ENCODE measurements at regions not wholly inside any gene's neighbourhood (a gene's known extent, or its start where the extent isn't known, plus 50 kb on each side); places are given as distances from the start of the nearest gene placed in this dataset.

DNA sequence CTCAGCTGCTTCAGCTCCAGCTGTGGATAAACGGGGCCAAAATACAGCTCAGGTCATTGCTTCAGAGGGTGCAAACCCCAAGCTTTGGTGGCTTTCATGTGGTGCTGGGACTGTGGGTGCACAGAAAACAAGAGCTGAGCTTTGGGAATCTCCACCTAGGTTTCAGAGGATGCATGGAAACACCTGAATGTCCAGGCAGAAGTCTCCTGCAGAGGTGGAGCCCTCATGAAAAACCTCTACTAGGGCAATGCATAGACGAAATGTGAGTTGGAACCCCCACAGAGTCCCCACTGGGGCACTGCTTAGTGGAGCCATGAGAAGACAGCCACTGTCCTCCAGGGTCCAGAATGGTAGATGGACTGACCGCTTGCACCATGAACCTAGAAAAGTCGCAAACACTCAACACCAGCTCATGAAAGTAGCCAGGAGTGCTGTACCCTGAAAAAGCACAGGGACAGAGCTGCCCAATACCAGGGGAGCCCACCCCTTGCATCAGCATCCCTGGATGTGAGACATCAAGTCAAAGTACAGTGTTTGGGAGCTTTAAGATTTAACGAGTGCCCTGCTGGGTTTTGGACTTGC is 147.9 kb upstream of the SOX11 start:
- Histone ChIP-seq H3K27ac (no peak overlapping the region), H3K9me3 (peaks cover 38% of the 10 kb centered on the region), H3K4me1 (no peaks in the 10 kb centered on the region), H3K9ac (no peak overlapping the region), H4K20me1 (no peaks in the 10 kb centered on the region), H3K36me3 (0 out of 2 replicates have a peak, but pooled peaks cover 6% of the 10 kb centered on the region), H3K4me3 (no peak overlapping the region), H3K27me3 (no peaks in the 10 kb centered on the region), H3K4me2 (no peak overlapping the region)
- no peak for TF ChIP-seq Cebpa-rat (IDR thresholded peaks at IDR 0.05)

DNA sequence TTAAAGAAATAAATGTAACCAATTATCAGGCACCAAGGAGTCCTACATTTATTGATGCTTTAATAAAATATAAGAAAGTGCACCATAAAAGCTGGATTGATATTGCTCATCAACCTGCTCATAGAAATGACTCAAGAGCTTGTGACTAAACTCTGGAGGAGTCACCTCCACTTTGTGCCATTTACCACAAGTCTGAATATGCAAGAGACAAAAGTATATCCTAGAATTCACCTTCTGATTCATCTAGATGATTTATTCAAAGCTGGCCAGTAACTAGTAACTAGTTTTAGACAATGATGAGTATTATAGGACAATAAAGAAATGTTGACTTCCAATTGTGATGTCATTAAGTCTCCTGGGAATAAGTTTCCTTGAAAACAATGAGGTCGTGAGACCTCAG is 146.0 kb upstream of the SOX11 start:
- Histone ChIP-seq H3K9me3 (peaks cover 38% of the 10 kb centered on the region), H4K20me1 (no peaks in the 10 kb centered on the region), H3K4me2 (no peak overlapping the region), H3K27ac (no peak overlapping the region), H3K4me3 (no peak overlapping the region), H3K36me3 (0 out of 2 replicates have a peak, but pooled peaks cover 6% of the 10 kb centered on the region), H3K9ac (no peak overlapping the region), H3K27me3 (no peaks in the 10 kb centered on the region), H3K4me1 (no peaks in the 10 kb centered on the region)
- TF ChIP-seq Cebpa-rat (IDR thresholded peaks at IDR 0.05): no peak

DNA sequence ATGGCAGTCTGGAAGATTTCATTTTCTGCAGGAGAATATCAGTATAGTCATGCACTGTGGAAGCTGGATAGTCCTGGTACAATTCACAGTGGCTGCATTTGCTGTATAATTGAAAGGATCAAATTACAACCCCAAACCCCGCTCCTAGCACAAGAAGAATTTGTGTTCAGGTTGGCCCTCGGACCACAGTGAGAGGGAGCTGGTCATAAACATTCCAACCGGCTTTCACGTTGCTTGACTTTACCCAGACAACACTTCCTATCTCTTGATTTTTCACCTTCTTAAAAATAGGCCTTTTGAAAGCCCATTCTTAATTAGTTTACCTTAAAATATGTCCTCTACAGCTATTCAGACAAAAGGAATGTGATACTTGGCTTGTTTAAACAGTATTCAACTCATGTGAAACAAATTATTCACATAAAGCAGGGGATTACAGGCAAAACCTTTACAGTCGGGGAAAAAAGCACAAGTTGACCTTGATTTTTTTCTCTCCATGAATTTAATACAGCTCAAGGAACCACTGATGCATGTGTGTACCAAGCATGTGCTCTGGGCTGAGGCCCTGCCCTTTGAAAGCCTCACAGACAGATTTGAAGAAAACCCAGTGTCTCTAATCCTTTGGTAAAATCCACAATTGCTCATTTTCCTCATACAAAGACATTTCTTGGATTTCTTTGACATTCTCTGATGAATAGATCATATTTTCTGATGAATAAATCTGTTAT is 143.0 kb upstream of the SOX11 start:
- no peak for TF ChIP-seq Cebpa-rat (IDR thresholded peaks at IDR 0.05)
- H3K4me3 ChIP-seq: no peak overlapping the region
- H3K4me1 ChIP-seq: no peaks in the 10 kb centered on the region
- H3K4me2 ChIP-seq: no peak overlapping the region
- H3K36me3 ChIP-seq: 0 out of 2 replicates have a peak, but pooled peaks cover 2% of the 10 kb centered on the region
- no peak overlapping the region for H3K27ac ChIP-seq
- no peaks in the 10 kb centered on the region for H3K27me3 ChIP-seq
- H3K9ac ChIP-seq: no peak overlapping the region
- H4K20me1 ChIP-seq: no peaks in the 10 kb centered on the region
- peaks cover 21% of the 10 kb centered on the region for H3K9me3 ChIP-seq

GRCh38 chr2:5549771-5550170 is 142.4 kb upstream of the SOX11 start:
- peaks cover 14% of the 10 kb centered on the region for H3K9me3 ChIP-seq
- H3K36me3 ChIP-seq: no peaks in the 10 kb centered on the region
- H3K4me3 ChIP-seq: no peak overlapping the region
- H3K4me1 ChIP-seq: no peaks in the 10 kb centered on the region
- TF ChIP-seq Cebpa-rat (IDR thresholded peaks at IDR 0.05): no peak
- no peak overlapping the region for H3K4me2 ChIP-seq
- H4K20me1 ChIP-seq: no peaks in the 10 kb centered on the region
- H3K9ac ChIP-seq: no peak overlapping the region
- H3K27me3 ChIP-seq: no peaks in the 10 kb centered on the region
- no peak overlapping the region for H3K27ac ChIP-seq

GRCh38 chr2:5555636-5556035 is 136.5 kb upstream of the SOX11 start:
- H3K4me2 ChIP-seq: no peak overlapping the region
- TF ChIP-seq Cebpa-rat (IDR thresholded peaks at IDR 0.05): no peak
- no peaks in the 10 kb centered on the region for H3K27me3 ChIP-seq
- H3K4me1 ChIP-seq: no peaks in the 10 kb centered on the region
- H3K36me3 ChIP-seq: no peaks in the 10 kb centered on the region
- H3K9ac ChIP-seq: no peak overlapping the region
- no peak overlapping the region for H3K4me3 ChIP-seq
- H3K27ac ChIP-seq: no peak overlapping the region
- H4K20me1 ChIP-seq: no peaks in the 10 kb centered on the region
- 0 out of 2 replicates have a peak, but pooled peaks cover 9% of the 10 kb centered on the region for H3K9me3 ChIP-seq

DNA sequence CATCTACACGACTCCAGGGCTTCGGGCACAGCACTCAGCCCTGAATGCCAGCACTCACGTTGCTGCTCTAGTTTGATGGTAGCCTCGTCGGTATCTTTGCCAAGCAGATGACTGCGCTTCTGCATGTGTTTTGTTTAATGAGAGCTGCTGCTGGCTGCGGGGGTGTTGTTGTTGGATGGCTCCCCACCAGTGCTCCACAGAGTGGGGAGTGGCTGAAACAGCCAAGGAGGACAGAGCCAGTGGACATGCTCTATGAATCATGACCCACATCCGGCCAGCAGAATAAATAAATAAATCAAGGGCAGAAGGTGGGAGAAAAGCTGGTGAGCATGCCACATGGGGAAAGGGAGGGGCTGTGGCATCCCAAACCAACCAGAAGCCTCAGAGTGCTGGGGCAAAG is 131.2 kb upstream of the SOX11 start:
- no peak overlapping the region for H3K4me3 ChIP-seq
- H3K9me3 ChIP-seq: 0 out of 2 replicates have a peak, but pooled peaks cover 9% of the 10 kb centered on the region
- H3K4me2 ChIP-seq: no peak overlapping the region
- no peaks in the 10 kb centered on the region for H4K20me1 ChIP-seq
- H3K9ac ChIP-seq: no peak overlapping the region
- no peaks in the 10 kb centered on the region for H3K4me1 ChIP-seq
- no peaks in the 10 kb centered on the region for H3K27me3 ChIP-seq
- H3K36me3 ChIP-seq: no peaks in the 10 kb centered on the region
- TF ChIP-seq Cebpa-rat (IDR thresholded peaks at IDR 0.05): no peak
- no peak overlapping the region for H3K27ac ChIP-seq

- no peaks in the 10 kb centered on the region for H3K36me3 ChIP-seq
- no peaks in the 10 kb centered on the region for H4K20me1 ChIP-seq
- H3K9me3 ChIP-seq: 0 out of 2 replicates have a peak, but pooled peaks cover 9% of the 10 kb centered on the region
- H3K4me2 ChIP-seq: no peak overlapping the region
- H3K9ac ChIP-seq: no peak overlapping the region
- TF ChIP-seq Cebpa-rat (IDR thresholded peaks at IDR 0.05): no peak
- H3K27ac ChIP-seq: no peak overlapping the region
- no peak overlapping the region for H3K4me3 ChIP-seq
- H3K4me1 ChIP-seq: no peaks in the 10 kb centered on the region
- H3K27me3 ChIP-seq: no peaks in the 10 kb centered on the region
Measured at GRCh38 chr2:5562426-5562825, 129.8 kb upstream of the SOX11 start.

DNA sequence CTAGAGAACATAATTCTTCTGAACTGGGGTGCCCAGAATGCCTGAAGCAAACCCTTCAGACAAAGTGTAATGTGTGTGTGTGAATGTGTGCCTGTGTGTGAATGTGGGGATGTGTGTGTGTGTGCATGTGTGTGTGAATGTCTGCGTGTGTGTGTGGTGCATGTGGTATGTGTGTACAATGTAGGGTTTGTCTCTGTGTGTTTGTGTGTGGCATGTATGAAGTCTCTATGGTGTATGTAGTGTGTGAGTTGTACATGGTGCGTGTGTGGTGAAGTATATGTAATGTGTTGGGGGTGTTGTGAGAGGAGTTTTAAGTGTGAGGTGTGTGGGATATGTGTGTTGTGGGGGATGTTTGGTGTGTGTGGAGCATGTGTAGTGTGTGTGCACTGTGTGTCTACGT is 129.3 kb upstream of the SOX11 start:
- H3K36me3 ChIP-seq: no peaks in the 10 kb centered on the region
- H3K4me1 ChIP-seq: no peaks in the 10 kb centered on the region
- TF ChIP-seq Cebpa-rat (IDR thresholded peaks at IDR 0.05): no peak
- no peak overlapping the region for H3K4me3 ChIP-seq
- H3K4me2 ChIP-seq: no peak overlapping the region
- H3K9ac ChIP-seq: no peak overlapping the region
- H3K27ac ChIP-seq: no peak overlapping the region
- no peaks in the 10 kb centered on the region for H3K27me3 ChIP-seq
- 0 out of 2 replicates have a peak, but pooled peaks cover 9% of the 10 kb centered on the region for H3K9me3 ChIP-seq
- H4K20me1 ChIP-seq: no peaks in the 10 kb centered on the region

DNA sequence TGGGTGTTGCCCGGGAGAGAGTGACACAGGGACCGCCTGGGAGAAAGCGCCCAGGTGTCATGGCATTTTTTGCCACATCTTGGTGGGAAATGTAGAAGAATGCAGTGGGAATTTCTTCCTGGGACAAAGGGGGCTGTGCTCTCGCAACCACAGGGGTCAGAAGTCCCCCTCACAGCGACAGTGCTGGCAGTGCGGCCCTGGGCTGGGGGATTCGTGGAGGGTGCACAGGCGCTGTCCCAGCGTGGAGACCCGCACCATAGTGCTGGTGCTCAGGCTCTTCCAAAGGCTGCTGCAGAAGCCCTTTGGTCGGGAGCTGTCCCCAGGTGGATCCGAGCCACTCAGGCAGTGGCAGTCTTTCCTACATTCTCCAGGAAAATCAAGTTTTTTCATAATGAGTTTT is 128.8 kb upstream of the SOX11 start:
- H3K4me2 ChIP-seq: no peak overlapping the region
- TF ChIP-seq Cebpa-rat (IDR thresholded peaks at IDR 0.05): no peak
- no peak overlapping the region for H3K27ac ChIP-seq
- no peaks in the 10 kb centered on the region for H3K4me1 ChIP-seq
- 0 out of 2 replicates have a peak, but pooled peaks cover 6% of the 10 kb centered on the region for H3K9me3 ChIP-seq
- no peaks in the 10 kb centered on the region for H3K27me3 ChIP-seq
- no peaks in the 10 kb centered on the region for H3K36me3 ChIP-seq
- H3K4me3 ChIP-seq: no peak overlapping the region
- no peak overlapping the region for H3K9ac ChIP-seq
- no peaks in the 10 kb centered on the region for H4K20me1 ChIP-seq

DNA sequence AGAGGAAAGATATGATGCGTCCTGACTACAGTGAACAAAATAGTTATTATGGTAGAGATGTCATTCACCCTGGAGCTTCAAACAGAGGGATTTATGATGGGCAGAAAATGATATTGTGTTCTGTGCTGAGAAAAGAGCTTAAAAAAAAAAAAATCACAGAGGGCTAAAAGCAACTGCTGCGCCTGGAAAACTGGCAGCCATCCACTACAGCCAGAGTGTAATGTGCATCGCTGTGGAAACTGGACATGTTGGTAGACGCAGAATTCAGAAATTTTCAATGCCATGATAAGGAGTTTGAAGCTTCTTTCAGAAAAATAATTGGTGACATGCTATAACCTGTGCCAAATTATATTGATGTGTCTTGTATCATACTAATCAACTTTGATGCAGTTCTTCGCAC is 122.9 kb upstream of the SOX11 start:
- Histone ChIP-seq H3K4me1 (no peaks in the 10 kb centered on the region), H3K9ac (no peak overlapping the region), H3K27me3 (no peaks in the 10 kb centered on the region), H3K4me3 (no peak overlapping the region), H3K4me2 (no peak overlapping the region), H4K20me1 (no peaks in the 10 kb centered on the region), H3K9me3 (no peaks in the 10 kb centered on the region), H3K36me3 (no peaks in the 10 kb centered on the region), H3K27ac (no peak overlapping the region)
- no peak for TF ChIP-seq Cebpa-rat (IDR thresholded peaks at IDR 0.05)
